HEK293T (cell line): ENCODE measurements at regions not wholly inside any gene's neighbourhood (a gene's known extent, or its start where the extent isn't known, plus 50 kb on each side); places are given as distances from the start of the nearest gene placed in this dataset.

Experiments used
- CTCF ChIA-PET: fragments of 350-600 bp; formaldehyde crosslinking; extraction: SDS; loops from one replicate; lab custom pipeline; 2021; ENCODE audit warnings: antibody characterized with exemption, inconsistent platforms; lab: Yijun Ruan, JAX
- POLR2A ChIA-PET: fragments of 350-600 bp; formaldehyde crosslinking; extraction: SDS; loops from one replicate; lab custom pipeline; 2020; ENCODE audit warnings: antibody characterized with exemption, inconsistent platforms; lab: Yijun Ruan, JAX
- DNase-seq: peaks from one replicate; pipeline ENCODE4 v3.0.0; 2012; ENCODE audit warnings: mixed read lengths; ENCODE audit errors: extremely low spot score
- ARNT ChIP-seq: fragments of 450-650 bp; IDR thresholded peaks from 2 replicates; pipeline ENCODE4 v1.6.1; 2017; ENCODE audit warnings: mild to moderate bottlenecking
- BHLHE40 ChIP-seq: fragments of 450-650 bp; IDR thresholded peaks from 2 replicates; pipeline ENCODE4 v1.6.1; 2016; ENCODE audit warnings: mild to moderate bottlenecking, moderate library complexity, borderline replicate concordance
- CTBP1 ChIP-seq: fragments of 450-650 bp; IDR thresholded peaks from 2 replicates; pipeline ENCODE4 v1.6.1; 2016; ENCODE audit warnings: borderline replicate concordance
- ELF4 ChIP-seq: fragments of 450-650 bp; IDR thresholded peaks from 2 replicates; pipeline ENCODE4 v1.6.1; 2017; ENCODE audit warnings: antibody characterized with exemption
- FOXA1 ChIP-seq: fragments of 450-650 bp; IDR thresholded peaks from 2 replicates; pipeline ENCODE4 v1.6.1; 2016; ENCODE audit warnings: mild to moderate bottlenecking
- FOXK2 ChIP-seq: fragments of 450-650 bp; IDR thresholded peaks from 2 replicates; pipeline ENCODE4 v1.6.1; 2016; ENCODE audit warnings: mild to moderate bottlenecking
- FOXM1 ChIP-seq: fragments of 450-650 bp; IDR thresholded peaks from 2 replicates; pipeline ENCODE4 v1.6.1; 2017; ENCODE audit warnings: mild to moderate bottlenecking, borderline replicate concordance
- HDGF ChIP-seq: fragments of 450-650 bp; IDR thresholded peaks from 2 replicates; pipeline ENCODE4 v1.6.1; 2017; ENCODE audit warnings: antibody characterized with exemption, borderline replicate concordance
- L3MBTL2 ChIP-seq: fragments of 450-650 bp; conservative IDR thresholded peaks from 2 replicates; pipeline ENCODE4 v1.6.1; 2016; ENCODE audit warnings: mild to moderate bottlenecking
- LEF1 ChIP-seq: fragments of 450-650 bp; IDR thresholded peaks from 2 replicates; pipeline ENCODE4 v1.6.1; 2017; ENCODE audit warnings: mild to moderate bottlenecking, borderline replicate concordance
- NFRKB ChIP-seq: fragments of 450-650 bp; IDR thresholded peaks from 2 replicates; pipeline ENCODE4 v1.6.1; 2016; ENCODE audit warnings: mild to moderate bottlenecking, moderate library complexity
- PKNOX1 ChIP-seq: fragments of 450-650 bp; IDR thresholded peaks from 2 replicates; pipeline ENCODE4 v1.6.1; 2016
- SP1 ChIP-seq: fragments of 450-650 bp; IDR thresholded peaks from 2 replicates; pipeline ENCODE4 v1.6.1; 2017
- SUZ12 ChIP-seq: fragments of 450-650 bp; IDR thresholded peaks from 2 replicates; pipeline ENCODE4 v1.6.1; 2016; ENCODE audit warnings: mild to moderate bottlenecking
- TARDBP ChIP-seq: fragments of 450-650 bp; IDR thresholded peaks from 2 replicates; pipeline ENCODE4 v1.6.1; 2016
- ZNF384 ChIP-seq: fragments of 450-650 bp; IDR thresholded peaks from 2 replicates; pipeline ENCODE4 v1.6.1; 2016

DNA sequence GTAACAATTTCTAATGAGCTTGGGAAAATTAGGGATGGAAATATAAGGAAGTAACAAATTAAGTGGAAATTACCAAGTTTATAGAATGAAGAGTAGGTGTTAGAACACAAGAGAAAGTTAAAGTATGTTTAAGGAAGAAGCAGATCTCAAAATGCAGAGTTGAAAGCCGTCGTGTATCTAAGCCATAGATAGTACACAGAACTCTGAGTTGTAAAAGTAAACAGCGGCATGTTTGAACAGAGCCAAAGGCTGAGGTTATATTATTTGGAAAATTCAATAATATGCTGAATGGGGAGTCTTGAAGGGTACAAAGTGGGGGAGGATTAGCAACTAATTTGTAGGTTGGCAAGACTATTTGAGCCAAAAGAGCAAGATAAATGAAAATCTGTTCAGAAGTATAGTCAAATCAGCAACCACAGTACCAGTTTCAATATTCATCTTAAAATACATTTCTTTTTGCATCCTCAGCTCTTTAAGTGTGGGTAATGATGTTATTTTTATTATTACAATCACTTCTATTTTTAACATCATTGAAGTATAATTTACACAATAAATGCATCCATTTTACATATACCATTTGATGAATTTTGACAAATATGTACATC is 594.8 kb upstream of the ANO3 start:
- CTCF ChIA-PET = no interaction called here

DNA sequence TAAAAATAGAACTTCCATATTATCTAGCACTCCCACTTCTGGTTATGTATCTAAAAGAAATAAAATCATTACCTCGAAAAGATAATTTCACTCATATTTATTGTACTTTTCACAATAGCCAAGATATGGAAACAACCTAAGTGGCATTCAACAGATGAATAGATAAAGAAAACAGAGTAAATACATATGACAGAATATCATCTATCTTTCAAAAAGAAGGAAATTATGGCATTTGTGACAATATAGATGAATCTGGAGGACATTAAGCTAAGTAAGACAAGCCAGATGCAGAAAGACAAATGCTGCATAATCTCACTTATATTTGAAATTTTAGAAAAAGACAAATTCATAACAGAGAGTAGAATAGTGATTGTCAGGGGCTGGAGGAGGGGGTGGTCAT is 590.0 kb upstream of the ANO3 start:
- ChIA-PET POLR2A (no interaction called here), CTCF (no interaction called here)
- TF ChIP-seq ELF4 (no peak), SP1 (no peak), BHLHE40 (no peak), PKNOX1 (no peak), FOXA1 (no peak), FOXK2 (no peak), ZNF384 (no peak), L3MBTL2 (no peak), FOXM1 (no peak), LEF1 (no peak), TARDBP (no peak), ARNT (no peak), CTBP1 (no peak), NFRKB (no peak), SUZ12 (no peak), HDGF (no peak)
- DNase-seq = no peak

More for the DNA sequence above, 594.8 kb upstream of the ANO3 start:
- DNase-seq = no peak
- TF ChIP-seq FOXM1 = no peak
- no peak for TF ChIP-seq ZNF384
- no peak for TF ChIP-seq HDGF
- no peak for TF ChIP-seq TARDBP
- TF ChIP-seq FOXA1 = no peak
- no peak for TF ChIP-seq CTBP1
- TF ChIP-seq NFRKB = no peak
- no peak for TF ChIP-seq SP1
- no peak for TF ChIP-seq L3MBTL2
- no peak for TF ChIP-seq ARNT
- no peak for TF ChIP-seq BHLHE40
- TF ChIP-seq FOXK2 = no peak
- TF ChIP-seq PKNOX1 = no peak
- no peak for TF ChIP-seq ELF4
- no peak for TF ChIP-seq SUZ12
- no peak for TF ChIP-seq LEF1
- POLR2A ChIA-PET = no interaction called here

DNA sequence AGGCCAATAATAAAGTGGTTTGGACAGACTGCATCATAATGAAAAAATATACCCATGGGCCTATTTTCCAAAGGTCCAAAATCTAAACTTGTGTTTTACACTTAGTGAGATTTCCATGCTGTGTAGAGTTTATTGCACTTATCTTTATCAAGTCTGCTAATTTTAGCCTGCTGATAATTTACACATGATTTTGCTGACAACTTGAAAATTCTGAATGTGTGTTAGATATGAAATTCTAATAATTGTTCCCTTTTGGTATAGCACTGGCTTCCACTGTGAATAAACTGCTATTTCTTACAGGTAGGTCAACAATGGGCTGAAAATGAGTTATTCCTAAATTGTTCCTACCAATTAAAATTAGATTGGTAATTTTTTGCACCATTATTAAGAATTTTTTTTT is 589.1 kb upstream of the ANO3 start:
- no peak for DNase-seq
- TF ChIP-seq ELF4 (no peak), SUZ12 (no peak), LEF1 (no peak), TARDBP (no peak), FOXA1 (no peak), SP1 (no peak), NFRKB (no peak), BHLHE40 (no peak), CTBP1 (no peak), ZNF384 (no peak), HDGF (no peak), FOXK2 (no peak), ARNT (no peak), PKNOX1 (no peak)
- CTCF ChIA-PET = no interaction called here
- POLR2A ChIA-PET = no interaction called here

DNA sequence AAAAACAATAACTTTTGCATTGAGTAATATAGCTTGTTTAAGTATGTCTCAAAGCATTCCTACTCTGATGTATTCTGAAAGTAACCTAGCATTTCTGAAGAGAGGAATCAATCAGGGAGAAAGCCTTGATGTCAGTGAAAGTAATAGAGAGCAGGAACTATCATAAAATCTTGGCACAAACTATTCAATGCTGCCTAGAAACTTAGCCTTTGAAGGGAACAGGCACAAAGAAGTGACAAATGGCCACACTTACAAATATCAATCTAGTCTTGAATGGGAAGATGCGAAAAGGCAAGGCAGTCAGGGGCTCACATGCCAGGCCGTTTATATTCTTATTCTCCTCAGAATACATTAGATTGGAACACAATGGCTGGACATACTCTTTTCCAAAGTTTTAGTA is 576.5 kb upstream of the ANO3 start:
- ChIA-PET CTCF (no interaction called here), POLR2A (no interaction called here)
- TF ChIP-seq LEF1 (no peak), FOXK2 (no peak), SP1 (no peak), ELF4 (no peak), ARNT (no peak), BHLHE40 (no peak), FOXA1 (no peak), TARDBP (no peak), FOXM1 (no peak), CTBP1 (no peak), SUZ12 (no peak), L3MBTL2 (no peak), ZNF384 (no peak), PKNOX1 (no peak)
- DNase-seq = no peak

- CTCF ChIA-PET = no interaction called here
- POLR2A ChIA-PET = no interaction called here
- no peak for TF ChIP-seq BHLHE40
- no peak for TF ChIP-seq L3MBTL2
- TF ChIP-seq NFRKB = no peak
- no peak for TF ChIP-seq ZNF384
- no peak for TF ChIP-seq ELF4
- TF ChIP-seq SUZ12 = no peak
- no peak for DNase-seq
These were observed 575.9 kb upstream of the ANO3 start for GRCh38 chr11:25755918-25756584.
